ENCODE measurements at regions not wholly inside any gene's neighbourhood (a gene's known extent, or its start where the extent isn't known, plus 50 kb on each side); places are given as distances from the start of the nearest gene placed in this dataset.

GRCh38 chr13:39976481-39976880 is 321.0 kb downstream of the COG6 start:
- no peak overlapping the region for H2AFZ ChIP-seq (ENCODE audit: control insufficient read depth, low read depth, low read length)
- in situ Hi-C loops (cut with MboI), result no loop called here
- DNase-seq (ENCODE audit: low read depth, low spot score) (no peak), ATAC-seq (no peak), FAIRE-seq (no peak)
- H4K20me1 ChIP-seq (ENCODE audit: control insufficient read depth, insufficient read depth), result no peaks in the 10 kb centered on the region
- RAD21 ChIA-PET (ENCODE audit: unreplicated experiment), result no interaction called here
- H3K4me3 ChIP-seq, result no peak overlapping the region
- intact Hi-C loops (cut with micrococcal nuclease; ENCODE audit: unreplicated experiment), result no loop called here
- no peak overlapping the region for H3K27ac ChIP-seq (ENCODE audit: control insufficient read depth, insufficient read depth)
- WGBS (ENCODE audit: insufficient coverage, insufficient replicate concordance, low lambda C conversion rate, missing lambda C conversion rate), result 78% methylated on average over 6 of the region's 6 CpGs
- no peaks in the 10 kb centered on the region for H3K4me1 ChIP-seq (ENCODE audit: control insufficient read depth, insufficient read depth, low read length)
- H3K9ac ChIP-seq (ENCODE audit: control insufficient read depth, insufficient read depth, low read length), result no peak overlapping the region
- BruUV-seq (replicated peaks), result no TSS peak
- no peaks in the 10 kb centered on the region for H3K79me2 ChIP-seq (ENCODE audit: control insufficient read depth, insufficient read depth, low read length)
- SMC1A ChIA-PET (ENCODE audit: uncharacterized antibody, unreplicated experiment), result no interaction called here
- H3K36me3 ChIP-seq (ENCODE audit: control insufficient read depth in 2 of 2, insufficient read depth in 2 of 2, low read length in 1 of 2), result no peaks in the 10 kb centered on the region
- no peaks in the 10 kb centered on the region; the same call in 2 of the 3 replicates for H3K9me3 ChIP-seq (replicated peaks; ENCODE audit: control insufficient read depth, insufficient read depth, low read length)
- no peak overlapping the region for H3K4me2 ChIP-seq (ENCODE audit: control insufficient read depth, insufficient read depth)
- no peak for TF ChIP-seq KDM1A (IDR thresholded peaks at IDR 0.05; ENCODE audit: borderline replicate concordance)
- no peak for TF ChIP-seq EED (IDR thresholded peaks at IDR 0.05; ENCODE audit: low read depth)
- TF ChIP-seq RELA (IDR thresholded peaks at IDR 0.05; ENCODE audit: borderline replicate concordance, partially characterized antibody), result no peak
- TF ChIP-seq POLR2AphosphoS5 (IDR thresholded peaks at IDR 0.05; ENCODE audit: low read length), result no peak
- TF ChIP-seq SRF (IDR thresholded peaks at IDR 0.05; ENCODE audit: low read depth in 2 of 2, low read length in 2 of 2), result no peak
- TF ChIP-seq SMC3 (IDR thresholded peaks at IDR 0.05; ENCODE audit: borderline replicate concordance, low read length), result no peak
- TF ChIP-seq USF1 (IDR thresholded peaks at IDR 0.05; ENCODE audit: borderline replicate concordance, extremely low read length, insufficient read depth, low read depth, low read length), result no peak
- no peak for TF ChIP-seq SREBF1 (IDR thresholded peaks at IDR 0.05; ENCODE audit: low read length)
- TF ChIP-seq PBX3 (IDR thresholded peaks at IDR 0.05; ENCODE audit: insufficient replicate concordance, low read depth, low read length), result no peak
- no peak for TF ChIP-seq MEF2A (IDR thresholded peaks at IDR 0.05; ENCODE audit: insufficient read depth, low read depth, low read length)
- TF ChIP-seq MTA2 (IDR thresholded peaks at IDR 0.05; ENCODE audit: low read depth), result no peak
- TF ChIP-seq NBN (IDR thresholded peaks at IDR 0.05), result no peak
- no peak for TF ChIP-seq EGR1 (IDR thresholded peaks at IDR 0.05; ENCODE audit: borderline replicate concordance in 1 of 2, low read depth in 2 of 2, low read length in 2 of 2)
- TF ChIP-seq STAT3 (IDR thresholded peaks at IDR 0.05; ENCODE audit: low read depth, low read length), result no peak
- TF ChIP-seq SP1 (IDR thresholded peaks at IDR 0.05; ENCODE audit: low read depth, low read length), result no peak
- TF ChIP-seq ZNF622 (IDR thresholded peaks at IDR 0.05), result no peak
- POLR2A ChIA-PET, result no interaction called here
- CTCF ChIA-PET, result interaction anchor here (1.2 kb wide), 1 partner anchor 34 kb away, joined by 3 read pairs; no protein-coding TSS in a partner anchor
- H3K27me3 ChIP-seq (replicated peaks in 1 of 2; ENCODE audit: control insufficient read depth in 2 of 2, insufficient read depth in 2 of 2, low read length in 1 of 2), result no peaks in the 10 kb centered on the region
